ENCODE measurements at regions not wholly inside any gene's neighbourhood (a gene's known extent, or its start where the extent isn't known, plus 50 kb on each side); places are given as distances from the start of the nearest gene placed in this dataset.
"Not testable (repeated sequence)": the region's sequence is repeated elsewhere in the genome, so short reads cannot be mapped to it uniquely, and the experiment has no call there.

GRCh38 chr3:161577662-161578061 lies 81.1 kb downstream of the OTOL1 start:
- H3K27me3 Mint-ChIP-seq = no peaks in the 10 kb centered on the region
- H3K4me1 Mint-ChIP-seq (ENCODE audit: low read depth) = no peaks in the 10 kb centered on the region
- H3K4me3 Mint-ChIP-seq = no peak overlapping the region
- no peaks in the 10 kb centered on the region for H3K9me3 Mint-ChIP-seq
- no peaks in the 10 kb centered on the region for H3K36me3 Mint-ChIP-seq (ENCODE audit: low read depth)
- no peak overlapping the region for H3K27ac Mint-ChIP-seq

GRCh38 chr3:161579395-161580126 lies 83.0 kb downstream of the OTOL1 start:
- Mint-ChIP-seq H3K9me3 (no peaks in the 10 kb centered on the region), H3K27ac (no peak overlapping the region), H3K27me3 (no peaks in the 10 kb centered on the region), H3K4me3 (no peak overlapping the region), H3K4me1 (ENCODE audit: low read depth) (no peaks in the 10 kb centered on the region), H3K36me3 (ENCODE audit: low read depth) (no peaks in the 10 kb centered on the region)

- no peak overlapping the region for H3K27ac Mint-ChIP-seq
- no peak overlapping the region for H3K4me3 Mint-ChIP-seq
- H3K36me3 Mint-ChIP-seq (ENCODE audit: low read depth) = no peaks in the 10 kb centered on the region
- H3K9me3 Mint-ChIP-seq = no peaks in the 10 kb centered on the region
- no peaks in the 10 kb centered on the region for H3K27me3 Mint-ChIP-seq
- no peaks in the 10 kb centered on the region for H3K4me1 Mint-ChIP-seq (ENCODE audit: low read depth)
These were observed 89.3 kb downstream of the OTOL1 start for GRCh38 chr3:161585922-161586321.

GRCh38 chr3:161586556-161587235 lies 90.1 kb downstream of the OTOL1 start:
- no peaks in the 10 kb centered on the region for H3K4me1 Mint-ChIP-seq (ENCODE audit: low read depth)
- peaks cover 6% of the 10 kb centered on the region for H3K9me3 Mint-ChIP-seq
- no peak overlapping the region for H3K27ac Mint-ChIP-seq
- no peaks in the 10 kb centered on the region for H3K36me3 Mint-ChIP-seq (ENCODE audit: low read depth)
- H3K4me3 Mint-ChIP-seq = no peak overlapping the region
- no peaks in the 10 kb centered on the region for H3K27me3 Mint-ChIP-seq

- H3K9me3 Mint-ChIP-seq = no peaks in the 10 kb centered on the region
- no peak overlapping the region for H3K4me3 Mint-ChIP-seq
- no peak overlapping the region for H3K27ac Mint-ChIP-seq
- no peaks in the 10 kb centered on the region for H3K4me1 Mint-ChIP-seq (ENCODE audit: low read depth)
- H3K27me3 Mint-ChIP-seq = no peaks in the 10 kb centered on the region
- no peaks in the 10 kb centered on the region for H3K36me3 Mint-ChIP-seq (ENCODE audit: low read depth)
These were observed 102.0 kb downstream of the OTOL1 start for GRCh38 chr3:161598639-161599038.

GRCh38 chr3:161599697-161600096 lies 103.1 kb downstream of the OTOL1 start:
- H3K27me3 Mint-ChIP-seq = no peaks in the 10 kb centered on the region
- no peaks in the 10 kb centered on the region for H3K9me3 Mint-ChIP-seq
- H3K4me3 Mint-ChIP-seq = no peak overlapping the region
- no peak overlapping the region for H3K27ac Mint-ChIP-seq
- no peaks in the 10 kb centered on the region for H3K4me1 Mint-ChIP-seq (ENCODE audit: low read depth)
- H3K36me3 Mint-ChIP-seq (ENCODE audit: low read depth) = no peaks in the 10 kb centered on the region

GRCh38 chr3:161600173-161600572 lies 103.6 kb downstream of the OTOL1 start:
- H3K27me3 Mint-ChIP-seq = no peaks in the 10 kb centered on the region
- H3K4me1 Mint-ChIP-seq (ENCODE audit: low read depth) = no peaks in the 10 kb centered on the region
- no peaks in the 10 kb centered on the region for H3K9me3 Mint-ChIP-seq
- H3K27ac Mint-ChIP-seq = no peak overlapping the region
- no peak overlapping the region for H3K4me3 Mint-ChIP-seq
- no peaks in the 10 kb centered on the region for H3K36me3 Mint-ChIP-seq (ENCODE audit: low read depth)

GRCh38 chr3:161602475-161602874 lies 105.9 kb downstream of the OTOL1 start:
- no peaks in the 10 kb centered on the region for H3K27me3 Mint-ChIP-seq
- H3K4me3 Mint-ChIP-seq = no peak overlapping the region
- H3K4me1 Mint-ChIP-seq (ENCODE audit: low read depth) = no peaks in the 10 kb centered on the region
- no peaks in the 10 kb centered on the region for H3K9me3 Mint-ChIP-seq
- no peak overlapping the region for H3K27ac Mint-ChIP-seq
- no peaks in the 10 kb centered on the region for H3K36me3 Mint-ChIP-seq (ENCODE audit: low read depth)

- Mint-ChIP-seq H3K4me1 (ENCODE audit: low read depth) (no peaks in the 10 kb centered on the region), H3K36me3 (ENCODE audit: low read depth) (no peaks in the 10 kb centered on the region), H3K27ac (no peak overlapping the region), H3K4me3 (no peak overlapping the region), H3K27me3 (no peaks in the 10 kb centered on the region), H3K9me3 (no peaks in the 10 kb centered on the region)
These were observed 106.3 kb downstream of the OTOL1 start for GRCh38 chr3:161602918-161603317.

- peaks cover 6% of the 10 kb centered on the region for H3K9me3 Mint-ChIP-seq
- H3K4me1 Mint-ChIP-seq (ENCODE audit: low read depth) = no peaks in the 10 kb centered on the region
- no peak overlapping the region for H3K27ac Mint-ChIP-seq
These were observed 110.4 kb downstream of the OTOL1 start for GRCh38 chr3:161607056-161607455.

GRCh38 chr3:161619351-161619750 lies 122.7 kb downstream of the OTOL1 start:
- H3K27ac Mint-ChIP-seq = no peak overlapping the region
- no peaks in the 10 kb centered on the region for H3K4me1 Mint-ChIP-seq (ENCODE audit: low read depth)
- no peak overlapping the region for H3K4me3 Mint-ChIP-seq
- no peaks in the 10 kb centered on the region for H3K36me3 Mint-ChIP-seq (ENCODE audit: low read depth)
- no peaks in the 10 kb centered on the region for H3K9me3 Mint-ChIP-seq
- no peaks in the 10 kb centered on the region for H3K27me3 Mint-ChIP-seq

More at GRCh38 chr3:161607056-161607455, 110.4 kb downstream of the OTOL1 start:
- Mint-ChIP-seq H3K4me3 (no peak overlapping the region), H3K36me3 (ENCODE audit: low read depth) (no peaks in the 10 kb centered on the region), H3K27me3 (no peaks in the 10 kb centered on the region)

GRCh38 chr3:161630794-161631193 lies 134.2 kb downstream of the OTOL1 start:
- H3K27ac Mint-ChIP-seq = no peak overlapping the region

GRCh38 chr3:161631536-161631935 lies 134.9 kb downstream of the OTOL1 start:
- H3K27ac Mint-ChIP-seq = no peak overlapping the region
- peaks cover 8% of the 10 kb centered on the region for H3K9me3 Mint-ChIP-seq
- H3K4me1 Mint-ChIP-seq (ENCODE audit: low read depth) = no peaks in the 10 kb centered on the region
- H3K36me3 Mint-ChIP-seq (ENCODE audit: low read depth) = no peaks in the 10 kb centered on the region
- H3K4me3 Mint-ChIP-seq = no peak overlapping the region
- H3K27me3 Mint-ChIP-seq = no peaks in the 10 kb centered on the region

More at GRCh38 chr3:161630794-161631193, 134.2 kb downstream of the OTOL1 start:
- H3K4me3 Mint-ChIP-seq = no peak overlapping the region
- H3K36me3 Mint-ChIP-seq (ENCODE audit: low read depth) = no peaks in the 10 kb centered on the region
- H3K9me3 Mint-ChIP-seq = peaks cover 8% of the 10 kb centered on the region
- H3K27me3 Mint-ChIP-seq = no peaks in the 10 kb centered on the region
- H3K4me1 Mint-ChIP-seq (ENCODE audit: low read depth) = no peaks in the 10 kb centered on the region

GRCh38 chr3:161637559-161637958 lies 141.0 kb downstream of the OTOL1 start:
- H3K4me3 Mint-ChIP-seq = no peak overlapping the region
- no peak overlapping the region for H3K27ac Mint-ChIP-seq
- H3K4me1 Mint-ChIP-seq (ENCODE audit: low read depth) = no peaks in the 10 kb centered on the region
- H3K36me3 Mint-ChIP-seq (ENCODE audit: low read depth) = no peaks in the 10 kb centered on the region
- peaks cover 3% of the 10 kb centered on the region for H3K9me3 Mint-ChIP-seq
- no peaks in the 10 kb centered on the region for H3K27me3 Mint-ChIP-seq

GRCh38 chr3:161639095-161639494 lies 142.5 kb downstream of the OTOL1 start:
- H3K4me3 Mint-ChIP-seq; H3K9me3 Mint-ChIP-seq; H3K27me3 Mint-ChIP-seq; H3K4me1 Mint-ChIP-seq (ENCODE audit: low read depth); H3K27ac Mint-ChIP-seq; H3K36me3 Mint-ChIP-seq (ENCODE audit: low read depth): not testable (repeated sequence)

- H3K4me3 Mint-ChIP-seq = no peak overlapping the region
- no peaks in the 10 kb centered on the region for H3K36me3 Mint-ChIP-seq (ENCODE audit: low read depth)
- no peaks in the 10 kb centered on the region for H3K4me1 Mint-ChIP-seq (ENCODE audit: low read depth)
- peaks cover 3% of the 10 kb centered on the region for H3K9me3 Mint-ChIP-seq
- no peaks in the 10 kb centered on the region for H3K27me3 Mint-ChIP-seq
- H3K27ac Mint-ChIP-seq = no peak overlapping the region
These were observed 143.6 kb downstream of the OTOL1 start for GRCh38 chr3:161640181-161640580.
